ENCODE measurements at regions not wholly inside any gene's neighbourhood (a gene's known extent, or its start where the extent isn't known, plus 50 kb on each side); places are given as distances from the start of the nearest gene placed in this dataset.
A peak's percentile ranks its signal among the peaks of the same experiment; 100 is the strongest.

- DNase-seq = no peak
Observed at GRCh38 chr16:54808890-54809289, 121.8 kb upstream of the IRX5 start.

GRCh38 chr16:54806881-54807360 lies 123.7 kb upstream of the IRX5 start:
- no peak for DNase-seq

GRCh38 chr16:54806378-54806777 lies 124.3 kb upstream of the IRX5 start:
- no peak for DNase-seq

- no peak for DNase-seq
Observed at GRCh38 chr16:54805648-54806047, 125.0 kb upstream of the IRX5 start.

DNA sequence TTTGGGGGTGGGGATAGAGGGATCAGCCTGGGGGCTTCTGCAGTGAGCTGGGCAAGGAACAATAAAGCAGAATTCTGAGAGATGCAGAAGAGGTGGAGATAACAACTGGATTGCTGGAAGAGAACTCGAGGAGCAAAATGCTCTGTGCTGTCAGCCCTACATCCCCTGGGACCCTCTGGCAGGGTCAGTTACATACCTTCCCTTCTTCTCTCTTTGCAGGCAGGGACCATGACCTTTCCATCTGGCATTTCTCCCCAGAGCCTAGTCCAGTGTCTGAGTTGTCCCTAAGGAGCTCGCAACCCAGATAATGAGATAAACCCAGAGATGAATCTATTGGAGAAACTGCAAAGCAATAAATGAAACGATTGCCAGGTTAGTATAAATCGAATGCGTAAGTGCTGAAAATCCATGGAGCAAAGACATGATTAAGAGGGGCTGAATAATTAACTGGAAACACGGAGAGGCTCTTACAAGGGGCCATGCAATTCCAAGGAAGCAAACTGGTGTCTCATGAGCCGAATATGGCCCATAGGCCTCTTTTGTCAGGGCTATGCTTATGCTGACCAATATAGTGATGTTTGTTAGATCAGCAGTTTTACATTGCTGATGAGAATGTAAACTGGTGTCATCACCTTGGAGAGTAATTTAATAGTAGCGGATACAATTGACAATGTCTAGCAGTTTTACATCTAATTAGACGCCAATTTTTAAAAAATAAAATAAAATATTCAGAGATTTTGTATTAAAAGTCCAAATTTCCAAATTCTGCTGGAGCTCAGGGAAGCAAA lies 129.4 kb upstream of the IRX5 start:
- DNase-seq = no peak

GRCh38 chr16:54798267-54798666 lies 132.4 kb upstream of the IRX5 start:
- DNase-seq = no peak

DNA sequence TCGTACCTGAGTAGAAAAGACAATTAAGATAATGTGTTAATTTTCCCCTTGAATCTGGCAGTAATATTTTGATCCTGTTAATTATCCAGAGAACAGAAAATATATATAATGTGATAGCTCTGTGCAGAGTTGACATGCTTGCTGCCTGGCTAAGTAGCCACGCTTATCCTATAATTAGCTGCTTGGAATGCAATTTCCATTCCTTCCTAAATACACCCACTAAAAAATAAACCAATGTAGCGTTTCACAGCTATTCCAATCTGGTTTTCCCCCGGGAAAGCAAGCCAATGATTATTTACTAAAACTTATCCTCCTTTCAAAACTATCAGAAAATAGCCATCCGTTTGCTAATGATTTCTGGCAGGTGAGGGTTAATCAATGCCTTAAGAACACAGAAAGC lies 134.5 kb upstream of the IRX5 start:
- no peak for DNase-seq

DNA sequence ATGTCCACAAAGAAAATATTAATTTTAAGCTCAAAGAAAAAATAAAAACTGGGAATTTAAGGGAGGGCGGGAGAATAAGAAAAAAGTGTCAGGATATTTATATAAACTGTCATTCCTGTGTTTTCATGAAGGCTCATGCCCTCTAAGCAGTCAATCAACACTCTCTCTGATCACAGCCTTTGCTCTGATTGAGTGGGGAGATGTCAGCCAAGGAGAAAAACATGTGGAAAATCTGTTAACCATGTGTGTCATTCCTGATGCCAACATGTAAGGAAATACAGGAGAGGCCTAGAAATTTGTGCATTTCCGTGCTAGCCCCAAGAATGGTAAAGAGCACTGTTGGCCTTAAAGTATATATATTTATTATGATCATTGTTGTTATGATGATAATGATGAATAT lies 137.9 kb upstream of the IRX5 start:
- no peak for DNase-seq

DNA sequence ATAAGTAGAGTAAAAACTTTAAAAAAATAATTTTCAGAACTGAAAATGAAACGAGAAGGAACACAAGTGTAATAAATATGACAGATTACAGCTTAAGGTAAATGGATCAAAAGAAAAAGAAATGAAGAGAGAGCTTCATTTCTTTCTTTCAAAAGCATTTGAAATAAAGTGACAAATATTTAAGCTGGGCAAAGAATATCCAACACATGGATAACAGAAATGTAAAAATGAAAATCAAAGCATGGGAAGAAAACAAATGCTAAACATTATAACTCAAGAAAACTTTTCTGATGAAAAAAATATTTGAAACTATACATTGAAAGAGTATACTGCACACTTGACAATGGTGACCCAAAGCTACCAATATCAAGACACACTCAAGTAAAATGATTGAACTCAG lies 143.6 kb upstream of the IRX5 start:
- no peak for DNase-seq

GRCh38 chr16:54783980-54784379 lies 146.7 kb upstream of the IRX5 start:
- DNase-seq = no peak

DNA sequence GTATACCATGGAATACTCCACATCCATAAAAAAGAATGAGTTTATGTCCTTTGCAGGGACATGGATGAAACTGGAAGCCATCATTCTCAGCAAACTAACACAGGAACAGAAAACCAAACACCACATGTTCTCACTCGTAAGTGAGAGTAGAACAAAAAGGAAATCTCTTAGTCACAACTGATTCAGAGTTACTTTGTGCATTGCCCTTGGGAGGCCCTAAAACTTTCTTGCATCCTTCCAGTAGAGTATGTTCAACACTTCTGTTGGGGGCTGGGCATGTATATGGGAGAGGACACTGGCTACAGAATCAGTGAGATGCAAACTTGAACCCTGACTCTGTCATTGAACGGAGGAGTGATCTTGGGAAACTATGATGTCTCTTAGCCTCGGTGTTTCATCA lies 147.4 kb upstream of the IRX5 start:
- DNase-seq = no peak

GRCh38 chr16:54780266-54780665 lies 150.4 kb upstream of the IRX5 start:
- no peak for DNase-seq

DNA sequence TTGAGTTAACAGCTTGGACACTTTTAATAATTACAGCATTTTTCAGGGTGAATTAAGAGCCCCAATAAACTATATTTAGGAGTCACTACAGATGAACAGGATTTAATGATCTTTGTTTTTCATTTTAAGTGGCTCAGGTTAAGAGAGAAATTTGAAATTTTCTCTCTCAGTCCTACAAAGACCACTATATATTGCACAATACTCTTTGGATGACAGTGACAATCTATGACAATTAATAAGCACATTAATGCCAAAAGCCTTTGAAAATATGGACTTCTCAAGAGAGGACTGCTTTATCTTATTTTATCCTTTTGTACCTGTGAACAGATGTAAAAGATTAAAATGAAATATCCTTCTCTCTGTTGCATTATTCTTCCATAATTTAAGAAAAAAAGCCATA lies 151.1 kb upstream of the IRX5 start:
- no peak for DNase-seq

GRCh38 chr16:54774768-54775167 lies 155.9 kb upstream of the IRX5 start:
- DNase-seq = no peak

DNA sequence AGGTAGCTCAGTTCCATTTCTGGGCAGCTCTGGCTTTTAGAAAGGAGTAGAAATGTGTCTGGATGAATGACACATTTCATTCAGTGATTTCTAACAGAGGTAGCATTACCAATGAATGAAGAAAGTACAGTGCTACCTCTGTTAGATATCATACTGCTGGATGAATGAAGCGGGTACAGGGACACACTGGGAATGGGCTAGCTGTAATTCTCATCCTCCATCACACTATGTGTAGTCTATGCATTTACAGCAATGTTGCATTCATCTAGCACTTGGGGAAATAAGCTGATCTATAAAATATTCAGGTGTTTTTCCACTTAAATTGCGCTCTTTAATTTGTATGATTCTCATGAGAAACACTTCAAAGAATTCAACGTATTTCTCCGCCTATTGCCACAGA lies 158.3 kb upstream of the IRX5 start:
- no peak for DNase-seq

- no peak for DNase-seq
Observed at GRCh38 chr16:54766355-54766754, 164.3 kb upstream of the IRX5 start.

- DNase-seq = no peak
Observed at GRCh38 chr16:54750249-54750648, 180.4 kb upstream of the IRX5 start.

DNA sequence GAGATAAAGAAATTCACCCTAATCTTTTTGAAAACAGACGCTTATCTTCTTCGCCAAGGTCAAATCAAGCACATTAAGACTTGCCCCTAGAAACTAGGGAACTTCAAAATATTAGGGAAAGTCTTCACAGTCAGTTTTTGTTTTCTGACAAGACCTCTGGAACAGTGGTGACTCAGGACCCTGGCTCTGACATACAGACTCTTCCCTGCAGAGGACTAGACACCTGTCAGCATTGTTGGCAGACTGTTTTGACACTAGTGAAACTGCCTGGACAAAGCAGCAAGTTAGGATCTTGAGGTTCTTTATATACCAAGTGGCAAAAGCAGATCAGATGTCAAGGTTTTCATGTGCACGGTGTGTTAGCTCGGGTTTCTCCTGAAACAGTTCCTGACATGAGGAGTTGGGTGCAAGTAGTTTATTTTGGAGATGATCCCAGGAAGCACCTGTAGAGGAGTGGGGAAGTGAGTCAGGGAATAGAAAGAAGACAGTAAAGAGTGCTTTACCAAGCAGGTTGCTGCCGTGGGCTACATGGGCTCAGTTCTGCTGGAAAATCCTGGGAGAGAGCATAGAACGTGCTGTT lies 182.0 kb upstream of the IRX5 start:
- no peak for DNase-seq

DNA sequence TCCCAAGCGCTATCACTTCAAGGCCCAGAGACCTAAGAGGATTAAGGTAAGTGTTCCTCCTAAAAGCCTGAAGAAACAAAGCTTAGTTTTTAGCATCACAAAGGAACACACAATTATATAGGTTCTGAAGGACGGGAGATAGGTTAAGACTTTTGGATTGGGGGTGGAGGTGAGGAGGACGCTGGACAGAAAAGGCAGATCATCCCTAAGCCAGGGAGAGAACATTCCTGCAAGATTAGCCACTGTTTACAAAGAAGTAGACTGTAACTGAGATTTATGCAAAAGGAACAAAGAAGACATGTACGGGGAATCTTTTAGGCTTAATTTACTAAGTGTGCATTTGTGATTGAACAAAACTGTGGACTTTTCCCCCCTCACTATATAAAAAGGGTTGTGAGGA lies 184.1 kb upstream of the IRX5 start:
- DNase-seq = no peak

GRCh38 chr16:54744998-54745397 lies 185.7 kb upstream of the IRX5 start:
- DNase-seq = no peak

GRCh38 chr16:54742436-54742835 lies 188.2 kb upstream of the IRX5 start:
- DNase-seq = no peak

GRCh38 chr16:54739381-54739780 lies 191.3 kb upstream of the IRX5 start:
- DNase-seq = no peak

- DNase-seq = no peak
Observed at GRCh38 chr16:54734156-54734555, 196.5 kb upstream of the IRX5 start.

GRCh38 chr16:54727696-54728095 lies 203.0 kb upstream of the IRX5 start:
- DNase-seq = peak; percentile 69

All from NCI-H69 (cell line).